GM12864 (cell line): ENCODE measurements at regions not wholly inside any gene's neighbourhood (a gene's known extent, or its start where the extent isn't known, plus 50 kb on each side); places are given as distances from the start of the nearest gene placed in this dataset.

Experiments used
- DNase-seq: peaks from one replicate; pipeline ENCODE4 v3.0.0-alpha.2; 2011; ENCODE audit warnings: low read depth
- H3K4me3 ChIP-seq: 2 replicates; pipeline ENCODE4 v1.5.1; 2011; ENCODE audit warnings: mild to moderate bottlenecking, low read depth, low read length, control low read depth
- CTCF ChIP-seq: IDR thresholded peaks from 2 replicates; pipeline ENCODE4 v1.5.1; 2011; ENCODE audit warnings: low read depth, mild to moderate bottlenecking, moderate library complexity, low read length, control low read depth, inconsistent platforms; ENCODE audit errors: missing control alignments

- TF ChIP-seq CTCF = no peak
- H3K4me3 ChIP-seq = no peak overlapping the region
- no peak for DNase-seq
Observed at GRCh38 chr13:107239213-107239612, 671.3 kb upstream of the ARGLU1 start.

GRCh38 chr13:107238262-107238981 lies 670.5 kb upstream of the ARGLU1 start:
- no peak for DNase-seq
- H3K4me3 ChIP-seq = no peak overlapping the region
- TF ChIP-seq CTCF = no peak

DNA sequence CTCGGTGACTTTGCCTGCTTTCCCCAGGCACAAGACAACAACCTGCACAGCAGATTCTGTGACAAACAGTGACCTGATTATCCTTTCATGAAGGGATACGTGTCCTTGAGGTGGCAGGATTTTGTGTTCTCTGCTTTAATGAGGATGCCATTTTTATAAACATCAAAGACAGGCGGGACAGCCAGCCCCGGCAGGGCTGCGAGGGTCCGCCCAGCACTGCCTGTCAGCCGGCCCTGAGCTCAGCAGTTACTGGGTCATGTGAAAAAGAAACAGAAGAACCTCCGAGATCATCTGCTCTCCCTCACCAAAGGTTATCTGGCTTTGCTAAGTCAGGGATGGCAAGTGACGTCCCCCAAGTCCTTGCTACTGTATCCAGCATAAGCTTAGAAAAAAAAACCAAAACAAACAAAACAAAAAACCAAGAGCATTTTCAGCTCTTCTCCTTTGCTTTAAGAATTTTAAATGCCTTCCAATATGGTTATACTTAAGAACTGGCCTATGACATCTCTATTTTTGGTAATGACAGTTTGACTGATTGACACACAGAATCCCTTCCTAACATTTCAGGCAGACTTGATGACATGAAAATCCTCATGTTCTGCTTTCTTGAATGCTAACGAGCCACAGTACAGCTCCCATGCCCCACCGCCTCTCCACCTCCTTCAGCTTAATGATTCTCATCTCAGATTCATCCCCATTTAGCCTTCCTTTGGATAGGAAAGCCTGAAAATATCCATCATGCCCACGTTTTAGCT lies 666.6 kb upstream of the ARGLU1 start:
- H3K4me3 ChIP-seq = no peak overlapping the region
- TF ChIP-seq CTCF = no peak
- DNase-seq = no peak

GRCh38 chr13:107233541-107233940 lies 665.6 kb upstream of the ARGLU1 start:
- no peak for TF ChIP-seq CTCF
- no peak for DNase-seq
- no peak overlapping the region for H3K4me3 ChIP-seq

DNA sequence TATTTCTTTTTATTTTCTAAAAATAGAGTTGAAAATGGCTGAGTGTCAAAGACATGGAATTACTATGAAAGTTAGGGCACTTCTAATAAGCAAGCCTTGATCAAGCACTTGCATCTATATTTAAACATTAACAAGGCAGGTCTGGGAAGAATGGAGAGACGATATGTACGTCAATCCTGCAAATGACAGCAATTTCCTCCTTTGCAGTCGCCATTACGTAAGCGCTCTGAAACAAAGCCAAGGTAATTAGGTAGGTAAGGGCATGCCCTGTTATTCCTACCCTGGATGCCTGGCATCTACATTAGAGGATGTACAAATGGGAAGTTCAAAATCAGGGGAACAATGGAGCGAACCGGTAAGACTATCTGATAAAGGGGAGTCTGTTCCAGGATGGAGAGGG lies 664.0 kb upstream of the ARGLU1 start:
- no peak for DNase-seq
- H3K4me3 ChIP-seq = no peak overlapping the region

DNA sequence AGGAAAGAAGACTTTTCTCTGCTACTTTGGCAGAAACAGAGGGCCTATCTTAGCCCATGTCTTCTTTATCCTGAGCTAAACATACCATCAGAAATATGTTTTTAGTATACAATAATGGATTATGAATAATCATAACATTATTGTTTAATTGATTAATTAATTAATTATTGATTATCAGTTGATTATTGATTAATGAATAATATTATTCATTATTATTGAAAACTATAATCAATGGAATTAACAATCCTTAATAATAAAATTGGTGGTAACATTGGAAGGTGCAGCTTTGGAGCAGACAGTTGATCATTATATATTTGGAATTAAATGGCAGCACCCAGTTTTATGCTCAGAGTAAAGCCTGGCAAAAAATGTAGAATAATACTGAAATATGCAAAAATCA lies 655.9 kb upstream of the ARGLU1 start:
- H3K4me3 ChIP-seq = no peak overlapping the region
- TF ChIP-seq CTCF = no peak
- DNase-seq = no peak

More for the DNA sequence above, 664.0 kb upstream of the ARGLU1 start:
- no peak for TF ChIP-seq CTCF
